ENCODE measurements at regions not wholly inside any gene's neighbourhood (a gene's known extent, or its start where the extent isn't known, plus 50 kb on each side); places are given as distances from the start of the nearest gene placed in this dataset.

DNA sequence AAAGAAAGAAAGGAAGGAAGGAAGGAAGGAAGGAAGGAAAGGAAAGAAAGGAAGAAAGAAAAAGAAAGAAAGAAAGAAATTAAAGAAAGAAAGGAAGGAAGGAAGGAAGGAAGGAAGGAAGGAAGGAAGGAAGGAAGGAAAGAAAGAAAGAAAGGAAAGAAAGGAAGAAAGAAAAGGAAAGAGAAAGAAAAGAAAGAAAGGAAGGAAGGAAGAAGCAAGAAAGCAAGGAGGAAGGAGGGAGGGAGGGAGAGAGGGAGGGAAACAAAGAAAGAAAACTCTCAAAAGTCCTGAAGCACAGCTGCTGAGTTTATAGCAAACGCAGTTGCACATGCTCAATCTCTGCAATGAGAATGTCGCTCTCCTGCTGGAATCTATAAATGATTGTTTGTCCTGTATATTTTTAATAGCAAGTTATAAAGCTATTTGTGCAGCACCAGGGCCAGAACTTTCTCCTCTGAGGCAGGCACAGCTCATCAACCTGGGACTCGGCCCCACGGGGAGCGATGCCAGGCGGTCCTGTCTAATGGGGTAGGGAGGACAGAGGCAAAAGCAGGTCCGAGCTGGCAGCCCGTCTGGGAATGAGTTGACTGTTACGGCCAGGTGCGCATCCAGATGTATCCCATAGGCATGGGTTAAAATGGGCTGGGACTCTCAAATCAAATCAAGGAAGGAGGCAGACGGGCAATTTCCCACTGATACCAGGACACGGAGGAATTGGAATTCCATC is 118.0 kb upstream of the PFKP start:
- Histone ChIP-seq H3K36me3 (ENCODE audit: control insufficient read depth in 1 of 2, insufficient read depth in 2 of 2, low read depth in 1 of 2, low read length in 2 of 2) (no peaks in the 10 kb centered on the region), H3K9me3 (ENCODE audit: control insufficient read depth, low read length) (no peaks in the 10 kb centered on the region), H3K4me1 (ENCODE audit: control insufficient read depth, insufficient read depth, low read depth, low read length) (peaks cover 9% of the 10 kb centered on the region), H4K91ac (ENCODE audit: low read length) (no peak overlapping the region), H4K8ac (ENCODE audit: low read length) (no peak overlapping the region), H3K4me2 (ENCODE audit: low read length, poor library complexity, severe bottlenecking) (no peak overlapping the region), H2AK5ac (ENCODE audit: low read length, severe bottlenecking) (no peak overlapping the region), H3K4ac (ENCODE audit: low read depth in 1 of 2, low read length in 2 of 2) (no peak overlapping the region), H3K27me3 (ENCODE audit: control insufficient read depth in 1 of 2, insufficient read depth in 1 of 2, low read length in 2 of 2) (peaks cover 17 to 24% of the 10 kb centered on the region in 2 experiments), H2BK120ac (ENCODE audit: low read depth, low read length) (no peak overlapping the region), H3K9ac (ENCODE audit: low read length) (no peak overlapping the region), H2BK5ac (ENCODE audit: low read depth, low read length, poor library complexity, severe bottlenecking) (no peak overlapping the region), H3K14ac (ENCODE audit: low read length in 2 of 2) (no peak overlapping the region), H3K79me1 (replicated peaks; ENCODE audit: low read length, poor library complexity, severe bottlenecking) (no peaks in the 10 kb centered on the region), H3K4me3 (ENCODE audit: insufficient read depth in 1 of 2, low read depth in 1 of 2, low read length in 2 of 2) (no peak overlapping the region), H2AFZ (ENCODE audit: low read depth, low read length) (no peak overlapping the region), H3K23ac (ENCODE audit: low read length in 2 of 2) (no peak overlapping the region), H3K18ac (ENCODE audit: low read depth in 1 of 2, low read length in 2 of 2) (no peak overlapping the region), H2BK15ac (ENCODE audit: low read depth, poor library complexity, severe bottlenecking) (no peak overlapping the region), H2BK12ac (ENCODE audit: low read length in 2 of 2) (no peak overlapping the region), H3K27ac (ENCODE audit: low read length, poor library complexity, severe bottlenecking) (no peak overlapping the region)
- WGBS = 90% methylated on average over 12 of the region's 12 CpGs
- DNase-seq = no peak

GRCh38 chr10:2948127-2948854 is 119.1 kb upstream of the PFKP start:
- Histone ChIP-seq H3K4me3 (ENCODE audit: insufficient read depth in 1 of 2, low read depth in 1 of 2, low read length in 2 of 2) (no peak overlapping the region), H2BK15ac (ENCODE audit: low read depth, poor library complexity, severe bottlenecking) (no peak overlapping the region), H3K27ac (ENCODE audit: low read length, poor library complexity, severe bottlenecking) (no peak overlapping the region), H3K4me2 (ENCODE audit: low read length, poor library complexity, severe bottlenecking) (no peak overlapping the region), H2BK5ac (ENCODE audit: low read depth, low read length, poor library complexity, severe bottlenecking) (no peak overlapping the region), H3K4me1 (ENCODE audit: control insufficient read depth, insufficient read depth, low read depth, low read length) (peaks cover 9% of the 10 kb centered on the region), H2AFZ (ENCODE audit: low read depth, low read length) (no peak overlapping the region), H3K9ac (ENCODE audit: low read length) (no peak overlapping the region), H3K9me3 (ENCODE audit: control insufficient read depth, low read length) (no peaks in the 10 kb centered on the region), H3K4ac (ENCODE audit: low read depth in 1 of 2, low read length in 2 of 2) (no peak overlapping the region), H3K36me3 (ENCODE audit: control insufficient read depth in 1 of 2, insufficient read depth in 2 of 2, low read depth in 1 of 2, low read length in 2 of 2) (no peaks in the 10 kb centered on the region), H4K8ac (ENCODE audit: low read length) (no peak overlapping the region), H3K79me1 (replicated peaks; ENCODE audit: low read length, poor library complexity, severe bottlenecking) (no peaks in the 10 kb centered on the region), H2BK12ac (ENCODE audit: low read length in 2 of 2) (no peak overlapping the region), H4K91ac (ENCODE audit: low read length) (no peak overlapping the region), H3K18ac (ENCODE audit: low read depth in 1 of 2, low read length in 2 of 2) (no peak overlapping the region), H2BK120ac (ENCODE audit: low read depth, low read length) (no peak overlapping the region), H3K14ac (ENCODE audit: low read length in 2 of 2) (no peak overlapping the region), H2AK5ac (ENCODE audit: low read length, severe bottlenecking) (no peak overlapping the region), H3K23ac (ENCODE audit: low read length in 2 of 2) (no peak overlapping the region), H3K27me3 (ENCODE audit: control insufficient read depth in 1 of 2, insufficient read depth in 1 of 2, low read length in 2 of 2) (peaks cover 24 to 35% of the 10 kb centered on the region in 2 experiments)
- 87% methylated on average over 1 of the region's 1 CpG for WGBS
- no peak for DNase-seq

GRCh38 chr10:2944788-2945187 is 122.6 kb upstream of the PFKP start:
- Histone ChIP-seq H2AK5ac (ENCODE audit: low read length, severe bottlenecking) (no peak overlapping the region), H4K91ac (ENCODE audit: low read length) (no peak overlapping the region), H3K4me1 (ENCODE audit: control insufficient read depth, insufficient read depth, low read depth, low read length) (peaks cover 3% of the 10 kb centered on the region), H3K4ac (ENCODE audit: low read depth in 1 of 2, low read length in 2 of 2) (no peak overlapping the region), H2BK120ac (ENCODE audit: low read depth, low read length) (no peak overlapping the region), H2BK5ac (ENCODE audit: low read depth, low read length, poor library complexity, severe bottlenecking) (no peak overlapping the region), H2AFZ (ENCODE audit: low read depth, low read length) (no peak overlapping the region), H3K18ac (ENCODE audit: low read depth in 1 of 2, low read length in 2 of 2) (no peak overlapping the region), H3K4me2 (ENCODE audit: low read length, poor library complexity, severe bottlenecking) (no peak overlapping the region), H3K79me1 (replicated peaks; ENCODE audit: low read length, poor library complexity, severe bottlenecking) (no peaks in the 10 kb centered on the region), H3K36me3 (ENCODE audit: control insufficient read depth in 1 of 2, insufficient read depth in 2 of 2, low read depth in 1 of 2, low read length in 2 of 2) (no peaks in the 10 kb centered on the region), H3K27ac (ENCODE audit: low read length, poor library complexity, severe bottlenecking) (no peak overlapping the region), H3K27me3 (ENCODE audit: control insufficient read depth in 1 of 2, insufficient read depth in 1 of 2, low read length in 2 of 2) (peaks cover 28 to 49% of the 10 kb centered on the region in 2 experiments), H2BK15ac (ENCODE audit: low read depth, poor library complexity, severe bottlenecking) (no peak overlapping the region), H4K8ac (ENCODE audit: low read length) (no peak overlapping the region), H3K4me3 (ENCODE audit: insufficient read depth in 1 of 2, low read depth in 1 of 2, low read length in 2 of 2) (no peak overlapping the region), H3K23ac (ENCODE audit: low read length in 2 of 2) (no peak overlapping the region), H3K14ac (ENCODE audit: low read length in 2 of 2) (no peak overlapping the region), H3K9ac (ENCODE audit: low read length) (no peak overlapping the region), H2BK12ac (ENCODE audit: low read length in 2 of 2) (no peak overlapping the region), H3K9me3 (ENCODE audit: control insufficient read depth, low read length) (no peaks in the 10 kb centered on the region)
- WGBS = 67% methylated on average over 3 of the region's 5 CpGs
- no peak for DNase-seq

- H3K23ac ChIP-seq (ENCODE audit: low read length in 2 of 2) = no peak overlapping the region
- no peak overlapping the region for H3K14ac ChIP-seq (ENCODE audit: low read length in 2 of 2)
- peaks cover 32 to 56% of the 10 kb centered on the region in 2 experiments for H3K27me3 ChIP-seq (ENCODE audit: control insufficient read depth in 1 of 2, insufficient read depth in 1 of 2, low read length in 2 of 2)
- H4K8ac ChIP-seq (ENCODE audit: low read length) = no peak overlapping the region
- H2BK15ac ChIP-seq (ENCODE audit: low read depth, poor library complexity, severe bottlenecking) = no peak overlapping the region
- peaks cover 2% of the 10 kb centered on the region for H3K4me1 ChIP-seq (ENCODE audit: control insufficient read depth, insufficient read depth, low read depth, low read length)
- no peak overlapping the region for H2BK12ac ChIP-seq (ENCODE audit: low read length in 2 of 2)
- no peak overlapping the region for H3K4me2 ChIP-seq (ENCODE audit: low read length, poor library complexity, severe bottlenecking)
- H4K91ac ChIP-seq (ENCODE audit: low read length) = no peak overlapping the region
- H3K4ac ChIP-seq (ENCODE audit: low read depth in 1 of 2, low read length in 2 of 2) = no peak overlapping the region
- H3K18ac ChIP-seq (ENCODE audit: low read depth in 1 of 2, low read length in 2 of 2) = no peak overlapping the region
- H2AFZ ChIP-seq (ENCODE audit: low read depth, low read length) = no peak overlapping the region
- no peaks in the 10 kb centered on the region for H3K9me3 ChIP-seq (ENCODE audit: control insufficient read depth, low read length)
- H3K79me1 ChIP-seq (replicated peaks; ENCODE audit: low read length, poor library complexity, severe bottlenecking) = no peaks in the 10 kb centered on the region
- H2AK5ac ChIP-seq (ENCODE audit: low read length, severe bottlenecking) = no peak overlapping the region
- H3K36me3 ChIP-seq (ENCODE audit: control insufficient read depth in 1 of 2, insufficient read depth in 2 of 2, low read depth in 1 of 2, low read length in 2 of 2) = no peaks in the 10 kb centered on the region
- no peak overlapping the region for H3K9ac ChIP-seq (ENCODE audit: low read length)
- H2BK120ac ChIP-seq (ENCODE audit: low read depth, low read length) = no peak overlapping the region
- no peak overlapping the region for H3K4me3 ChIP-seq (ENCODE audit: insufficient read depth in 1 of 2, low read depth in 1 of 2, low read length in 2 of 2)
- WGBS = 81% methylated on average over 5 of the region's 7 CpGs
- DNase-seq = no peak
- H2BK5ac ChIP-seq (ENCODE audit: low read depth, low read length, poor library complexity, severe bottlenecking) = no peak overlapping the region
- no peak overlapping the region for H3K27ac ChIP-seq (ENCODE audit: low read length, poor library complexity, severe bottlenecking)
Observed at GRCh38 chr10:2943932-2944614, 123.3 kb upstream of the PFKP start.

Measured in mesenchymal stem cell (in vitro differentiated cells and primary cell).